Prostate gland (tissue), 2 donors: ENCODE measurements at regions not wholly inside any gene's neighbourhood (a gene's known extent, or its start where the extent isn't known, plus 50 kb on each side); places are given as distances from the start of the nearest gene placed in this dataset.

Source experiments
- POLR2A ChIP-seq: fragments of 450-650 bp; IDR thresholded peaks from one replicate; pipeline ENCODE4 v1.6.1; 2016; ENCODE audit warnings: antibody characterized with exemption, mild to moderate bottlenecking
- POLR2AphosphoS5 ChIP-seq: sonication (generic); formaldehyde crosslinking; IDR thresholded peaks from one replicate; pipeline ENCODE4 v1.6.1; 2017; ENCODE audit warnings: antibody characterized with exemption
- TF ChIP-seq, protein P1 (sequence below), 4 experiments: fragments of 200-600 bp in 2 of 4; fragments of 450-650 bp in 2 of 4; sonication (generic) in 2 of 4; IDR thresholded peaks; 1 replicate in 3 of 4; 2 replicates in 1 of 4; pipeline ENCODE4 v1.5.1; 2016 to 2019; ENCODE audit warnings: antibody characterized with exemption in 4 of 4, mild to moderate bottlenecking in 2 of 4, moderate library complexity in 2 of 4

DNA sequence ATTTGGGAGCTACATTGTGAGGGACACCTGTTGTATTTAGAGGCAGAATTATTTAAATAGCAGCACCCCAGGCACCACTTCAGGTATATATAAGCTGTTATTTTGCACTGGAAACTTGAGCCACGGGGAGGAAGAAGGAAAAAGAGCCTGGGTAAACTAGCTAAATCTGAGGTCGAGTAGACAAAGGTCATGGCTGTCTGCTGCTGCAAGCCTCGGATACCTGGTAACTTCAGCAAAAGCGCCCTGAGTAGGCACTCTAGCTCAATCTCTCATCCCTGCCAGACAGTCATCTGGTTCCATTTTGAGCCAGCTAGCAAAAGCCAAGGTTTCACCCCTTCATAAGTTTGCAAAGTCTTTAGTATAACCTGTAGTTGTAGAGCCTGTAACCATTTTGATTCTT lies 101.9 kb upstream of the ZNF644 start:
- TF ChIP-seq, protein P1, sequence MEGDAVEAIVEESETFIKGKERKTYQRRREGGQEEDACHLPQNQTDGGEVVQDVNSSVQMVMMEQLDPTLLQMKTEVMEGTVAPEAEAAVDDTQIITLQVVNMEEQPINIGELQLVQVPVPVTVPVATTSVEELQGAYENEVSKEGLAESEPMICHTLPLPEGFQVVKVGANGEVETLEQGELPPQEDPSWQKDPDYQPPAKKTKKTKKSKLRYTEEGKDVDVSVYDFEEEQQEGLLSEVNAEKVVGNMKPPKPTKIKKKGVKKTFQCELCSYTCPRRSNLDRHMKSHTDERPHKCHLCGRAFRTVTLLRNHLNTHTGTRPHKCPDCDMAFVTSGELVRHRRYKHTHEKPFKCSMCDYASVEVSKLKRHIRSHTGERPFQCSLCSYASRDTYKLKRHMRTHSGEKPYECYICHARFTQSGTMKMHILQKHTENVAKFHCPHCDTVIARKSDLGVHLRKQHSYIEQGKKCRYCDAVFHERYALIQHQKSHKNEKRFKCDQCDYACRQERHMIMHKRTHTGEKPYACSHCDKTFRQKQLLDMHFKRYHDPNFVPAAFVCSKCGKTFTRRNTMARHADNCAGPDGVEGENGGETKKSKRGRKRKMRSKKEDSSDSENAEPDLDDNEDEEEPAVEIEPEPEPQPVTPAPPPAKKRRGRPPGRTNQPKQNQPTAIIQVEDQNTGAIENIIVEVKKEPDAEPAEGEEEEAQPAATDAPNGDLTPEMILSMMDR (IDR thresholded peaks at IDR 0.05): no peak
- TF ChIP-seq POLR2A (no peak), POLR2AphosphoS5 (no peak)
